Trophoblast cell (in vitro differentiated cells and primary cell): ENCODE measurements at regions not wholly inside any gene's neighbourhood (a gene's known extent, or its start where the extent isn't known, plus 50 kb on each side); places are given as distances from the start of the nearest gene placed in this dataset.

Source experiments
- DNase-seq, 2 donors: peaks; one replicate each; pipeline ENCODE4 v3.0.0-alpha.2; 2016
- H2AFZ ChIP-seq: 2 replicates; pipeline ENCODE4 v1.6.1; 2013; ENCODE audit warnings: low read length, moderate library complexity, mild to moderate bottlenecking; ENCODE audit not compliant: insufficient read depth, poor library complexity
- H2AK5ac ChIP-seq: 2 replicates; pipeline ENCODE4 v1.6.1; 2013; ENCODE audit warnings: mild to moderate bottlenecking, low read length
- H2BK120ac ChIP-seq: 2 replicates; pipeline ENCODE4 v1.6.1; 2013; ENCODE audit warnings: low read length, mild to moderate bottlenecking, moderate library complexity; ENCODE audit not compliant: insufficient read depth, poor library complexity
- H2BK12ac ChIP-seq: 2 replicates; pipeline ENCODE4 v1.6.1; 2013; ENCODE audit warnings: mild to moderate bottlenecking, low read length, moderate library complexity
- H2BK5ac ChIP-seq: 2 replicates; pipeline ENCODE4 v1.6.1; 2013; ENCODE audit warnings: low read length, low read depth, moderate library complexity, mild to moderate bottlenecking; ENCODE audit not compliant: poor library complexity
- H3K14ac ChIP-seq: 2 replicates; pipeline ENCODE4 v1.6.1; 2013; ENCODE audit warnings: mild to moderate bottlenecking, low read length
- H3K18ac ChIP-seq: 2 replicates; pipeline ENCODE4 v1.6.1; 2013; ENCODE audit warnings: mild to moderate bottlenecking, low read length
- H3K23ac ChIP-seq: 2 replicates; pipeline ENCODE4 v1.6.1; 2013; ENCODE audit warnings: low read length
- H3K27ac ChIP-seq: 2 replicates; pipeline ENCODE4 v1.5.1; 2013; ENCODE audit warnings: low read depth, mild to moderate bottlenecking, inconsistent platforms, low read length, moderate library complexity
- H3K27me3 ChIP-seq: 2 replicates; pipeline ENCODE4 v1.6.1; 2013; ENCODE audit warnings: inconsistent platforms, mild to moderate bottlenecking, low read length, moderate library complexity; ENCODE audit not compliant: insufficient read depth
- H3K36me3 ChIP-seq, 2 experiments: 1 replicate in 1 of 2; 2 replicates in 1 of 2; pipeline ENCODE4 v1.6.1; 2013; ENCODE audit warnings: low read length in 2 of 2, mild to moderate bottlenecking in 2 of 2, moderate library complexity in 1 of 2; ENCODE audit not compliant: insufficient read depth in 2 of 2, control insufficient read depth in 1 of 2
- H3K4ac ChIP-seq: 2 replicates; pipeline ENCODE4 v1.6.1; 2013; ENCODE audit warnings: low read depth, mild to moderate bottlenecking, low read length, moderate library complexity
- H3K4me1 ChIP-seq, 2 experiments: 1 replicate in 1 of 2; 2 replicates in 1 of 2; pipeline ENCODE4 v1.6.1; 2013; ENCODE audit warnings: low read length in 2 of 2, mild to moderate bottlenecking in 2 of 2, moderate library complexity in 1 of 2; ENCODE audit not compliant: insufficient read depth in 2 of 2, control insufficient read depth in 1 of 2
- H3K4me2 ChIP-seq: 2 replicates; pipeline ENCODE4 v1.6.1; 2013; ENCODE audit warnings: inconsistent platforms, mild to moderate bottlenecking, low read length, moderate library complexity
- H3K4me3 ChIP-seq: 2 replicates; pipeline ENCODE4 v1.5.1; 2013; ENCODE audit warnings: mild to moderate bottlenecking, low read depth, low read length, inconsistent platforms
- H3K79me1 ChIP-seq: one replicate; pipeline ENCODE4 v1.6.1; 2013; ENCODE audit warnings: low read length
- H3K79me2 ChIP-seq: 2 replicates; pipeline ENCODE4 v1.6.1; 2013; ENCODE audit warnings: low read length, mild to moderate bottlenecking; ENCODE audit not compliant: control insufficient read depth, insufficient read depth, poor library complexity
- H3K9ac ChIP-seq: 2 replicates; pipeline ENCODE4 v1.6.1; 2013; ENCODE audit warnings: mild to moderate bottlenecking, low read length
- H3K9me3 ChIP-seq: 2 replicates; pipeline ENCODE4 v1.6.1; 2013; ENCODE audit warnings: low read depth, mild to moderate bottlenecking, control low read depth, inconsistent platforms, low read length; ENCODE audit not compliant: insufficient read depth
- H4K12ac ChIP-seq: 2 replicates; pipeline ENCODE4 v1.6.1; 2013; ENCODE audit warnings: low read depth, mild to moderate bottlenecking, low read length, moderate library complexity
- H4K8ac ChIP-seq: 2 replicates; pipeline ENCODE4 v1.6.1; 2013; ENCODE audit warnings: low read depth, mild to moderate bottlenecking, low read length, moderate library complexity
- H4K91ac ChIP-seq: one replicate; pipeline ENCODE4 v1.6.1; 2013; ENCODE audit warnings: low read depth, mild to moderate bottlenecking, low read length, moderate library complexity
- WGBS: extraction: QIAGEN DNeasy Blood & Tissue Kit; methylation state at CpG from one replicate; pipeline ENCODE4 v1.1.7; 2013; ENCODE audit warnings: missing lambda C conversion rate; ENCODE audit not compliant: insufficient read length, insufficient coverage; ENCODE audit errors: extremely low coverage; 5-methylcytosine and 5-hydroxymethylcytosine counted together

DNA sequence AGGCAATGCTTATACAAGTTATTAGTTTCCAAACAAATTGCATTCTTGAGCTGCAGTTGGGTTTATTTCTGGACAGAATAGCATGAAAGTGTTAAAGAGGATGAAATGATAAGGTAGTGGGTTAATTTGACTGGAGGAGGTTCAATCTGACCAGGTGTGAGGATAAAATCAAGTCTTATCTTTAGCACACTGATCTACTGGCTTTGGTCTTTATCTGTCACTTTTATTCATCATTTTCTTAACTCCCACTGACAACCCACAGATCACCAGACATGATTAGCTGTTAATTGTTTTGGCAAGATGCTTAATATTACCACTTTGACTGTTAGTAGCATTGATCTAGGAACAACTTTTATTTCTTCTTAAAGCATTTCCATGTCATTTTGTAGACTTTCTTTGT is 74.4 kb upstream of the CNTLN start:
- DNase-seq = no peak
- Histone ChIP-seq H2BK120ac (no peak overlapping the region), H2BK12ac (no peak overlapping the region), H2BK5ac (no peak overlapping the region), H3K4me3 (no peak overlapping the region), H4K12ac (no peak overlapping the region), H2AFZ (no peak overlapping the region), H3K23ac (no peak overlapping the region), H3K4me2 (no peak overlapping the region), H3K9me3 (no peaks in the 10 kb centered on the region), H3K9ac (no peak overlapping the region), H2AK5ac (no peak overlapping the region), H3K27me3 (no peaks in the 10 kb centered on the region), H3K14ac (no peak overlapping the region), H3K36me3 (no peaks in the 10 kb centered on the region), H4K91ac (no peak overlapping the region), H3K4ac (no peak overlapping the region), H3K27ac (no peak overlapping the region), H3K79me2 (no peaks in the 10 kb centered on the region), H3K18ac (no peak overlapping the region), H4K8ac (no peak overlapping the region), H3K4me1 (no peaks in the 10 kb centered on the region), H3K79me1 (no peaks in the 10 kb centered on the region)

DNA sequence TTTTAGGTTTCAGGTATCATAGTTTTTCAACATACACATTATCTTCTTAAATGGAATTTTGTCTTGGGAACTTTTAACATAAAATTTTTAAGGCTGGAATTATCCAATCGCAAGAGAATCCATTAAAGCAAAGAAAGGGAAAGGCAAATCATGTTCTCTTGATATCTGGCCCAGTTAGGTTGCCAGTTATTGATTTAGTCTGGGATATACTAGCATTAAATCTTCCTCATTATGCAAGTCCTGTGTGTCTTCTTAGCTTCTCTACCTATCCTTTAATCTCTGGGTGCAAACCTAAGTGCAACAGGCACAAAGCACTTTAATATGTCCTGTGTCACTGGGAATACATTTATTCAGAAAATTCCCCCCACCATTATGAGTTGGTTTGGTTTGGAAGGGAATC is 75.4 kb upstream of the CNTLN start:
- H3K4me1 ChIP-seq = no peaks in the 10 kb centered on the region
- no peak overlapping the region for H2AFZ ChIP-seq
- no peaks in the 10 kb centered on the region for H3K79me2 ChIP-seq
- no peak overlapping the region for H3K4ac ChIP-seq
- no peak overlapping the region for H4K12ac ChIP-seq
- H3K4me2 ChIP-seq = no peak overlapping the region
- no peak overlapping the region for H3K9ac ChIP-seq
- no peak overlapping the region for H3K4me3 ChIP-seq
- H3K79me1 ChIP-seq = no peaks in the 10 kb centered on the region
- no peak overlapping the region for H2BK120ac ChIP-seq
- no peak overlapping the region for H2AK5ac ChIP-seq
- H3K23ac ChIP-seq = no peak overlapping the region
- H4K8ac ChIP-seq = no peak overlapping the region
- H3K9me3 ChIP-seq = no peaks in the 10 kb centered on the region
- no peak overlapping the region for H3K14ac ChIP-seq
- H3K36me3 ChIP-seq = no peaks in the 10 kb centered on the region
- H2BK5ac ChIP-seq = no peak overlapping the region
- no peak overlapping the region for H2BK12ac ChIP-seq
- DNase-seq = no peak
- no peaks in the 10 kb centered on the region for H3K27me3 ChIP-seq
- WGBS = no CpG with 5 or more reads among the region's 1 CpG
- no peak overlapping the region for H4K91ac ChIP-seq
- no peak overlapping the region for H3K18ac ChIP-seq
- H3K27ac ChIP-seq = no peak overlapping the region

DNA sequence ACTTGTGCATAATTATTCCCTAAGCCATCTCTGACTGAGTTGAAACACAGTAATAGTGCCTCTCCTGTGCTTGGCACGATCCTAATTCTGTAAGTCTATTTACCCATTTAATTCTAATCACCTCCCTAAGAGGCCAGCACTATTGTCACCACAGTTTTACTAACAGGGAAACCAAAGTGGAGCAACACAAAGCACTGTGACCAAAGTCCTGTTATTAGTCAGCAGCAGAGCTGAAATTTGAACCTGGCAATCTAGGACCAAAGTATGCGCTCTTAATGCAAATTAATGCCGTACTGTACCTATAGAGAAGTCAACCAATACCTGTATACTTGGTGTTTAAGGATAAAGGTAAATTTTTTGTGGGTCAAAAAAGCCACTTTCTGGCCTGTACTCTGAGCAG is 77.1 kb upstream of the CNTLN start:
- Histone ChIP-seq H3K27me3 (no peaks in the 10 kb centered on the region), H3K4ac (no peak overlapping the region), H2AK5ac (no peak overlapping the region), H4K8ac (no peak overlapping the region), H4K12ac (no peak overlapping the region), H3K18ac (no peak overlapping the region), H3K4me1 (no peaks in the 10 kb centered on the region), H3K27ac (no peak overlapping the region), H3K79me2 (no peaks in the 10 kb centered on the region), H3K36me3 (no peaks in the 10 kb centered on the region), H3K4me3 (no peak overlapping the region), H2AFZ (no peak overlapping the region), H3K14ac (no peak overlapping the region), H2BK12ac (no peak overlapping the region), H3K4me2 (no peak overlapping the region), H2BK120ac (no peak overlapping the region), H3K23ac (no peak overlapping the region), H4K91ac (no peak overlapping the region), H3K9me3 (no peaks in the 10 kb centered on the region), H3K79me1 (no peaks in the 10 kb centered on the region), H2BK5ac (no peak overlapping the region), H3K9ac (no peak overlapping the region)
- no peak for DNase-seq
- no CpG with 5 or more reads among the region's 3 CpGs for whole genome bisulfite sequencing

DNA sequence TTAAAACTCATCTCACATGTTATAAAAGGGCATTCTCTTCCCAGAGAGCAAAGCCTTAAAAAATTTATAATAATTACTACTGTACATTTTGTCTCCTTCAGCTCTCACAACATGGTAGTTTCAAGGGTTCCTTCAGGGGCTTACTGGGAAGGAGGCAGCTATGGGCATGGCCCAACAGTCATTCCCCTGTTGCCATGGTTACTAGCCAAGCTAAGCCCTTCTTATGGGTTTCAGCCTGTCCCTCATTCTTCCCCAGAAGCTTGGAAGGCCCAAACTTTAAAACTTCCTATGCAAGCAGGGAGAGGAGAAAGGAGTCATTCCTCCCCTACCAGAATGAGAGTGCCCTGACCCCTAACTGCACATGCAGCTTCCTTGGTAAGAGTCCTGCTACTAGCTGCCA is 82.2 kb upstream of the CNTLN start:
- Histone ChIP-seq H3K79me1 (no peaks in the 10 kb centered on the region), H2BK12ac (no peak overlapping the region), H3K9ac (peak overlapping the region; percentile 64), H3K4me2 (no peak overlapping the region), H3K4ac (no peak overlapping the region), H3K36me3 (no peaks in the 10 kb centered on the region), H3K27me3 (no peaks in the 10 kb centered on the region), H3K4me3 (no peak overlapping the region), H2BK5ac (no peak overlapping the region), H3K4me1 (no peaks in the 10 kb centered on the region), H2AK5ac (no peak overlapping the region), H3K18ac (no peak overlapping the region), H4K8ac (no peak overlapping the region), H2BK120ac (no peak overlapping the region), H3K14ac (no peak overlapping the region), H3K27ac (no peak overlapping the region), H2AFZ (no peak overlapping the region), H3K9me3 (no peaks in the 10 kb centered on the region), H4K12ac (no peak overlapping the region), H3K23ac (no peak overlapping the region), H3K79me2 (no peaks in the 10 kb centered on the region), H4K91ac (no peak overlapping the region)
- no peak for DNase-seq
